ENCODE measurements at regions not wholly inside any gene's neighbourhood (a gene's known extent, or its start where the extent isn't known, plus 50 kb on each side); places are given as distances from the start of the nearest gene placed in this dataset.
"Not testable (repeated sequence)": the region's sequence is repeated elsewhere in the genome, so short reads cannot be mapped to it uniquely, and the experiment has no call there.

DNA sequence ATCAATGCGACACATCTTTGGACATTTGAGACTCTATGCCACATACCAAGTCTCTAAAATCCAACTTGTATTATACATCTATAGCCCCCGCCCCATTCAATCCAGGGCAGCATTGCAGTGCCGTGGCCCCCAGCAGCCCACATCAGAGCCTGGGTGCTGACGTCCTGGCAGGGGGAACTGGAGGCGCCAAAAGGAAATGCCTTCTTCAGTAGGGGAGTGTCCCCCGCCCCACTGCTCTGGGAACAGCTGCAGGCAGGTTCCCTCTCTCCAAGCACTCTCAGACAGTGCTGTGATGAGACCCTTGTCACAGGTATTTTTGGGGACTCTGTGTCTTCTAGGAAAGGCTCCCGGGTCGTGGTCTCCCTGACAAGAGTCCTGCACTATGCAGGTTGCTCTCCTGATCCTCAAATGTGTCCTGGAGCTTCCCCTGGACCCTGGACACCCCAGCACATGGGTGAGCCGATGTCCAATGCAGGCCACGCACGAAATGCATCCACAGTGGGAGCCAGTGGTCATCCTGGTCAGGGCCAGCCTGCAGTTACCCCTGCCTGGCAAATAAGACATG lies 188.7 kb downstream of the RTP5 start:
- H3K27ac ChIP-seq, result no peak overlapping the region
- H3K4me1 ChIP-seq, result no peaks in the 10 kb centered on the region
- H3K4me3 ChIP-seq, result no peak overlapping the region
- no peak for DNase-seq (ENCODE audit: low spot score in 2 of 2)
- H3K36me3 ChIP-seq, result no peaks in the 10 kb centered on the region
- peaks cover 0 to 44% of the 10 kb centered on the region in 2 donors for H3K27me3 ChIP-seq
- no peaks in the 10 kb centered on the region for H3K9me3 ChIP-seq
- TF ChIP-seq POLR2AphosphoS5 (IDR thresholded peaks at IDR 0.05) (no peak), CTCF (IDR thresholded peaks at IDR 0.05) (no peak)
- intact Hi-C loops (cut with DNase I; ENCODE audit: low total_unique reads), result no loop called here

GRCh38 chr2:242059566-242059965 lies 190.0 kb downstream of the RTP5 start:
- no peak overlapping the region for H3K27ac ChIP-seq
- no peak for TF ChIP-seq POLR2A (IDR thresholded peaks at IDR 0.05)
- TF ChIP-seq CTCF (IDR thresholded peaks at IDR 0.05), result no peak
- TF ChIP-seq POLR2AphosphoS5 (IDR thresholded peaks at IDR 0.05), result no peak
- no peak for DNase-seq (ENCODE audit: low spot score in 2 of 2)
- H3K4me3 ChIP-seq, result no peak overlapping the region
- H3K36me3 ChIP-seq, result no peaks in the 10 kb centered on the region
- no peaks in the 10 kb centered on the region for H3K4me1 ChIP-seq
- peaks cover 0 to 36% of the 10 kb centered on the region in 2 donors for H3K27me3 ChIP-seq
- H3K9me3 ChIP-seq, result no peaks in the 10 kb centered on the region
- intact Hi-C loops (cut with DNase I; ENCODE audit: low total_unique reads), result no loop called here

GRCh38 chr2:242060212-242060835 lies 190.8 kb downstream of the RTP5 start:
- no peak for DNase-seq (ENCODE audit: low spot score in 2 of 2)
- no peak overlapping the region for H3K27ac ChIP-seq

GRCh38 chr2:242061930-242062329 lies 192.4 kb downstream of the RTP5 start:
- H3K4me1 ChIP-seq; H3K27ac ChIP-seq; H3K4me3 ChIP-seq; H3K36me3 ChIP-seq; intact Hi-C loops (cut with DNase I; ENCODE audit: low total_unique reads); H3K9me3 ChIP-seq; DNase-seq (ENCODE audit: low spot score in 2 of 2): not testable (repeated sequence)
- peaks cover 0 to 22% of the 10 kb centered on the region in 2 donors for H3K27me3 ChIP-seq

More at GRCh38 chr2:242060212-242060835, 190.8 kb downstream of the RTP5 start:
- Histone ChIP-seq H3K9me3 (no peaks in the 10 kb centered on the region), H3K4me1 (no peaks in the 10 kb centered on the region), H3K36me3 (no peaks in the 10 kb centered on the region), H3K27me3 (peaks cover 0 to 33% of the 10 kb centered on the region in 2 donors), H3K4me3 (no peak overlapping the region)
- intact Hi-C loops (cut with DNase I; ENCODE audit: low total_unique reads), result no loop called here
- TF ChIP-seq POLR2A (IDR thresholded peaks at IDR 0.05), result no peak
- TF ChIP-seq POLR2AphosphoS5 (IDR thresholded peaks at IDR 0.05), result no peak
- no peak for TF ChIP-seq CTCF (IDR thresholded peaks at IDR 0.05)

DNA sequence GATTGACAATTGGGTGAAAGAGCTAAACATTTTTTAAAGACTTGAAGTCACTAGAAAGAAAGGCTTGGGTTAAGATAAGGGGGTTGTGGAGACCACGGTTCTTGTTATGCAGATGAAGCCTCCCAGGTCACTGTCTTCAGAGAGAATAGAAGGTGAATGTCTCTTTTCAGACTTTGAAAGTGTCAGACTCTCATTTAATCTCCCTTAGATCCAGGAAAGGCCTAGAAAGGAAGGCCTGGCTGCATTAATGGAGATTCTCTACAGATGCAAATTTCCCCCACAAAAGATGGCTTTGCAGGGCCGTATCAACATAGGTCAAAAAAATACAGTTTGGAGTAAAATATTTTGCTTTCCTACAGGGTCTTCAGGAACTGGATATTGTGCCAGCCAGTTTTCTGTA lies 193.9 kb downstream of the RTP5 start:
- DNase-seq (ENCODE audit: low spot score in 2 of 2), result no peak
- Histone ChIP-seq H3K4me1 (no peaks in the 10 kb centered on the region), H3K27ac (no peak overlapping the region), H3K9me3 (no peaks in the 10 kb centered on the region), H3K36me3 (no peaks in the 10 kb centered on the region), H3K4me3 (no peak overlapping the region), H3K27me3 (peaks cover 0 to 7% of the 10 kb centered on the region in 2 donors)
- TF ChIP-seq POLR2AphosphoS5 (IDR thresholded peaks at IDR 0.05) (no peak), POLR2A (IDR thresholded peaks at IDR 0.05) (no peak), CTCF (IDR thresholded peaks at IDR 0.05) (no peak)
- intact Hi-C loops (cut with DNase I; ENCODE audit: low total_unique reads), result no loop called here
